HG02852 (cell line): ENCODE measurements at regions not wholly inside any gene's neighbourhood (a gene's known extent, or its start where the extent isn't known, plus 50 kb on each side); places are given as distances from the start of the nearest gene placed in this dataset.
A peak's percentile ranks its signal among the peaks of the same experiment; 100 is the strongest.

ENCODE experiments used
- ATAC-seq: cut with Tn5 transposase; IDR thresholded peaks from one replicate; pipeline ENCODE4 v1.9.1; 2021; ENCODE audit warnings: mild to moderate bottlenecking, moderate library complexity; ENCODE audit not compliant: unreplicated experiment

- ATAC-seq = no peak
These were observed 94.3 kb downstream of the ERCC5 start for GRCh38 chr13:102940143-102940542.

- ATAC-seq = no peak
These were observed 90.1 kb downstream of the ERCC5 start for GRCh38 chr13:102935896-102936321.

GRCh38 chr13:102933523-102933922, 87.7 kb downstream of the ERCC5 start:
- ATAC-seq = no peak

GRCh38 chr13:102933122-102933521, 87.3 kb downstream of the ERCC5 start:
- ATAC-seq = no peak

- no peak for ATAC-seq
These were observed 86.5 kb downstream of the ERCC5 start for GRCh38 chr13:102932331-102932730.

GRCh38 chr13:102930566-102930965, 84.7 kb downstream of the ERCC5 start:
- ATAC-seq = no peak

- ATAC-seq = peak; percentile 4
These were observed 83.3 kb downstream of the ERCC5 start for GRCh38 chr13:102928941-102929675.
